ENCODE measurements at regions not wholly inside any gene's neighbourhood (a gene's known extent, or its start where the extent isn't known, plus 50 kb on each side); places are given as distances from the start of the nearest gene placed in this dataset.

DNA sequence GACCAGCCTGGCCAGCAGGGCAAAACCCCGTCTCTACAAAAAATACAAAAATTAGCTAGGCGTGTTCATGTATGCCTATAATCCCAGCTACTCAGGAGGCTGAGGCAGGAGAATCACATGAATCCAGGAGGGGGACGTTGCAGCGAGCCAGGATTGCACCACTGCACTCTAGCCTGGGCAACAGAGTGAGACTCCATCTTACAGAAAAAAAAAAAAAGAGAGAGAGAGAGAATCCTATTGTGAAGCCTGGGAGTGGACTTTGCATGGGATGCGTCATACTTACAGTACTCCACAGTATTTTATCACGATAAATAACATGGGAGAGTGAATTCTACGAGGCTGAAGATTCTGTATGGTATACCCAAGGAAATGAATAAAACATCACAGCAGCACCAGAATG lies 139.6 kb downstream of the AASDH start:
- H3K4me1 ChIP-seq: peaks cover 3% of the 10 kb centered on the region; the same call in 1 of the 3 replicates
- no peak for TF ChIP-seq ZNF302 (CRISPR knock-in tag; IDR thresholded peaks at IDR 0.05)
- no peak overlapping the region for H3K4me3 ChIP-seq
- ChIA-PET POLR2A (no interaction called here), CTCF (no interaction called here)
- no peak for ATAC-seq
- no peak overlapping the region for H3K27ac ChIP-seq
- no peak for DNase-seq (ENCODE audit: low read depth in 1 of 2, low spot score in 1 of 2)
- no peaks in the 10 kb centered on the region for H3K9me3 ChIP-seq
- WGBS (ENCODE audit: missing lambda C conversion rate): 51% methylated on average over 7 of the region's 7 CpGs
- no peak overlapping the region for H3K4me2 ChIP-seq
- FAIRE-seq: no peak

DNA sequence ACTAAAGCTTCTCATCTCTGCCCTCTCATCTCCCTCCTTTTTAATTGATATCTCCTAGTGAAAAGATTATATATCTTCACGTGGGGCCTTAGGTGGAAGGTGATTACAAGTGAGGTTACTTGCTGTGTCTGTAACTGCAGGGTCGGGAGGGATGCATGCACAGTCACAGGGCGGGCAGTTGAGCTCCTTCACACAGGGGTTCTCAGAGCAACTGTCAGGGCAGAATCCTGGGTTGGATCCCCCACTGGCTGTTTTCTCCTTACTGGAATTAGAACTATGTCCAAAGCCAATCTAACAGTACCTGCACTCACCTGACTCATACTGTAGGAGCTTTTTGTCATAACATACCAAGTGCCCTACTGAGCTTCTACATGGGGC lies 141.1 kb downstream of the AASDH start:
- ChIA-PET POLR2A (no interaction called here), CTCF (no interaction called here)
- no peak for TF ChIP-seq EHMT2 (IDR thresholded peaks at IDR 0.05; ENCODE audit: low read depth)
- TF ChIP-seq SREBF2 (IDR thresholded peaks at IDR 0.05): no peak
- TF ChIP-seq, protein P1, sequence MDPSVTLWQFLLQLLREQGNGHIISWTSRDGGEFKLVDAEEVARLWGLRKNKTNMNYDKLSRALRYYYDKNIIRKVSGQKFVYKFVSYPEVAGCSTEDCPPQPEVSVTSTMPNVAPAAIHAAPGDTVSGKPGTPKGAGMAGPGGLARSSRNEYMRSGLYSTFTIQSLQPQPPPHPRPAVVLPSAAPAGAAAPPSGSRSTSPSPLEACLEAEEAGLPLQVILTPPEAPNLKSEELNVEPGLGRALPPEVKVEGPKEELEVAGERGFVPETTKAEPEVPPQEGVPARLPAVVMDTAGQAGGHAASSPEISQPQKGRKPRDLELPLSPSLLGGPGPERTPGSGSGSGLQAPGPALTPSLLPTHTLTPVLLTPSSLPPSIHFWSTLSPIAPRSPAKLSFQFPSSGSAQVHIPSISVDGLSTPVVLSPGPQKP (IDR thresholded peaks at IDR 0.05; ENCODE audit: low read depth, low read length): no peak
- TF ChIP-seq JUN (IDR thresholded peaks at IDR 0.05): no peak
- TF ChIP-seq BHLHE40 (IDR thresholded peaks at IDR 0.05; ENCODE audit: low read depth, low read length): no peak
- no peak for TF ChIP-seq CBX8 (IDR thresholded peaks at IDR 0.05)
- no peak for TF ChIP-seq FOSL2 (IDR thresholded peaks at IDR 0.05)
- no peak for TF ChIP-seq FOSL2 (CRISPR knock-in tag; IDR thresholded peaks at IDR 0.05)
- TF ChIP-seq NR3C1 (IDR thresholded peaks at IDR 0.05): no peak
- TF ChIP-seq, protein P2, sequence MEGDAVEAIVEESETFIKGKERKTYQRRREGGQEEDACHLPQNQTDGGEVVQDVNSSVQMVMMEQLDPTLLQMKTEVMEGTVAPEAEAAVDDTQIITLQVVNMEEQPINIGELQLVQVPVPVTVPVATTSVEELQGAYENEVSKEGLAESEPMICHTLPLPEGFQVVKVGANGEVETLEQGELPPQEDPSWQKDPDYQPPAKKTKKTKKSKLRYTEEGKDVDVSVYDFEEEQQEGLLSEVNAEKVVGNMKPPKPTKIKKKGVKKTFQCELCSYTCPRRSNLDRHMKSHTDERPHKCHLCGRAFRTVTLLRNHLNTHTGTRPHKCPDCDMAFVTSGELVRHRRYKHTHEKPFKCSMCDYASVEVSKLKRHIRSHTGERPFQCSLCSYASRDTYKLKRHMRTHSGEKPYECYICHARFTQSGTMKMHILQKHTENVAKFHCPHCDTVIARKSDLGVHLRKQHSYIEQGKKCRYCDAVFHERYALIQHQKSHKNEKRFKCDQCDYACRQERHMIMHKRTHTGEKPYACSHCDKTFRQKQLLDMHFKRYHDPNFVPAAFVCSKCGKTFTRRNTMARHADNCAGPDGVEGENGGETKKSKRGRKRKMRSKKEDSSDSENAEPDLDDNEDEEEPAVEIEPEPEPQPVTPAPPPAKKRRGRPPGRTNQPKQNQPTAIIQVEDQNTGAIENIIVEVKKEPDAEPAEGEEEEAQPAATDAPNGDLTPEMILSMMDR (IDR thresholded peaks at IDR 0.05): no peak
- TF ChIP-seq POLR2AphosphoS2 (conservative IDR thresholded peaks at IDR 0.05; ENCODE audit: low read length): no peak
- TF ChIP-seq ZNF302 (CRISPR knock-in tag; IDR thresholded peaks at IDR 0.05): no peak
- DNase-seq (ENCODE audit: low read depth in 1 of 2, low spot score in 1 of 2): no peak
- no peak overlapping the region for H3K4me2 ChIP-seq
- WGBS (ENCODE audit: missing lambda C conversion rate): 30% methylated on average over 3 of the region's 3 CpGs
- peaks cover 8% of the 10 kb centered on the region; the same call in 2 of the 3 replicates for H3K4me1 ChIP-seq
- no peak for ATAC-seq
- no peaks in the 10 kb centered on the region for H3K9me3 ChIP-seq
- FAIRE-seq: no peak
- peak overlapping the region in 1 of 2 experiments; percentile 24; a peak in 1 of 6 replicates for H3K27ac ChIP-seq
- no peak overlapping the region for H3K4me3 ChIP-seq

DNA sequence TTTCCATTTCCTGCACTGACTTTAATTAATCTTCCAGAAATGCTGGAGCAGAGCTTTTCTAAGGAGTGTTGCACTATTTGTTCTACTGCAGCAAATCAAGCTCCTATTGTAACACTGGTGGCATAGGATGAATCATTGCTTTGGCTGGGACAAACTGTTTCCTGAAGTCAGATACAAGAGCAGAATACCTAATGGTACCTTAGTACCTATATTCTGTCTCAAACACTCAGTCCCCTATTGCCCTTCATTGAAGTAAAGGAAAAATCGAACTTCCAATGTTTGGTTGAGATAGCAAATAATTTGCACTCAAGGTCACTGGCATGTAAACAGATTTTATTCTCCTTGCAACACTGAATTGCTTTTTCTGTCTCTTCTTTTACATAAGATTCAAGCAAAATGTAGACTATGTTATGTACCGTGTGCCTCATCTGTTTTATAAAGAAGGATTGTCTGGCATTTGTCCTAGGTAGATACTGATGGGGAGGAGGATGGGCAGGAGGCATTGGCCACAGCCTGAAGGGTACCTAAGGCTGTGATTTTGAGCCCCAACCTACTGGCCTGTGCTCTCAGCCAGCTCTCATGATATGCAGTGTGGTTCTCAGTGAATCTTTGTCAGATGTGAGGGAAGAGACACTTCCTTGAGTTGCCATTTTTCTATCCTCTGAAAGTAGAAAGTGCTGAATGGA lies 141.6 kb downstream of the AASDH start:
- no peak for ATAC-seq
- no peak for FAIRE-seq
- CTCF ChIA-PET: no interaction called here
- Histone ChIP-seq H3K4me2 (no peak overlapping the region; the same call in 2 of the 3 replicates), H3K9me3 (no peaks in the 10 kb centered on the region), H3K27ac (peak overlapping the region in 1 of 2 experiments; percentile 24; a peak in 1 of 6 replicates), H3K4me1 (peaks cover 8% of the 10 kb centered on the region; the same call in 2 of the 3 replicates), H3K4me3 (no peak overlapping the region)
- POLR2A ChIA-PET: no interaction called here
- 45% methylated on average over 2 of the region's 2 CpGs for WGBS (ENCODE audit: missing lambda C conversion rate)
- DNase-seq (ENCODE audit: low read depth in 1 of 2, low spot score in 1 of 2): peak in 1 of 2 experiments; percentile 1
- TF ChIP-seq PHF8 (IDR thresholded peaks at IDR 0.05; ENCODE audit: borderline replicate concordance, low read depth) (no peak), SMC3 (IDR thresholded peaks at IDR 0.05) (no peak), FOSB (CRISPR knock-in tag; IDR thresholded peaks at IDR 0.05) (no peak), TFCP2L1 (CRISPR knock-in tag; IDR thresholded peaks at IDR 0.05) (no peak), CBX2 (IDR thresholded peaks at IDR 0.05; ENCODE audit: borderline replicate concordance, low read depth) (no peak), NR3C1 (IDR thresholded peaks at IDR 0.05) (no peak), GATA3 (IDR thresholded peaks at IDR 0.05; ENCODE audit: borderline replicate concordance) (no peak), POLR2AphosphoS2 (conservative IDR thresholded peaks at IDR 0.05; ENCODE audit: low read length) (no peak), POLR2A (IDR thresholded peaks at IDR 0.05; ENCODE audit: low read length) (no peak), RFX5 (IDR thresholded peaks at IDR 0.05) (no peak), TP53 (CRISPR knock-in tag; IDR thresholded peaks at IDR 0.05) (no peak), KDM5A (IDR thresholded peaks at IDR 0.05) (no peak), RCOR1 (IDR thresholded peaks at IDR 0.05; ENCODE audit: low read depth, low read length) (no peak)
- TF ChIP-seq, protein P3, sequence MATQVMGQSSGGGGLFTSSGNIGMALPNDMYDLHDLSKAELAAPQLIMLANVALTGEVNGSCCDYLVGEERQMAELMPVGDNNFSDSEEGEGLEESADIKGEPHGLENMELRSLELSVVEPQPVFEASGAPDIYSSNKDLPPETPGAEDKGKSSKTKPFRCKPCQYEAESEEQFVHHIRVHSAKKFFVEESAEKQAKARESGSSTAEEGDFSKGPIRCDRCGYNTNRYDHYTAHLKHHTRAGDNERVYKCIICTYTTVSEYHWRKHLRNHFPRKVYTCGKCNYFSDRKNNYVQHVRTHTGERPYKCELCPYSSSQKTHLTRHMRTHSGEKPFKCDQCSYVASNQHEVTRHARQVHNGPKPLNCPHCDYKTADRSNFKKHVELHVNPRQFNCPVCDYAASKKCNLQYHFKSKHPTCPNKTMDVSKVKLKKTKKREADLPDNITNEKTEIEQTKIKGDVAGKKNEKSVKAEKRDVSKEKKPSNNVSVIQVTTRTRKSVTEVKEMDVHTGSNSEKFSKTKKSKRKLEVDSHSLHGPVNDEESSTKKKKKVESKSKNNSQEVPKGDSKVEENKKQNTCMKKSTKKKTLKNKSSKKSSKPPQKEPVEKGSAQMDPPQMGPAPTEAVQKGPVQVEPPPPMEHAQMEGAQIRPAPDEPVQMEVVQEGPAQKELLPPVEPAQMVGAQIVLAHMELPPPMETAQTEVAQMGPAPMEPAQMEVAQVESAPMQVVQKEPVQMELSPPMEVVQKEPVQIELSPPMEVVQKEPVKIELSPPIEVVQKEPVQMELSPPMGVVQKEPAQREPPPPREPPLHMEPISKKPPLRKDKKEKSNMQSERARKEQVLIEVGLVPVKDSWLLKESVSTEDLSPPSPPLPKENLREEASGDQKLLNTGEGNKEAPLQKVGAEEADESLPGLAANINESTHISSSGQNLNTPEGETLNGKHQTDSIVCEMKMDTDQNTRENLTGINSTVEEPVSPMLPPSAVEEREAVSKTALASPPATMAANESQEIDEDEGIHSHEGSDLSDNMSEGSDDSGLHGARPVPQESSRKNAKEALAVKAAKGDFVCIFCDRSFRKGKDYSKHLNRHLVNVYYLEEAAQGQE (IDR thresholded peaks at IDR 0.05): no peak
- TF ChIP-seq, protein P2 (IDR thresholded peaks at IDR 0.05): no peak
- TF ChIP-seq, protein P4, sequence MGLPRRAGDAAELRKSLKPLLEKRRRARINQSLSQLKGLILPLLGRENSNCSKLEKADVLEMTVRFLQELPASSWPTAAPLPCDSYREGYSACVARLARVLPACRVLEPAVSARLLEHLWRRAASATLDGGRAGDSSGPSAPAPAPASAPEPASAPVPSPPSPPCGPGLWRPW (IDR thresholded peaks at IDR 0.05): no peak

All from A549 (cell line).